Body of pancreas (tissue), 4 donors: ENCODE measurements at regions not wholly inside any gene's neighbourhood (a gene's known extent, or its start where the extent isn't known, plus 50 kb on each side); places are given as distances from the start of the nearest gene placed in this dataset.

Experiments
- ATAC-seq: fragments of 150-250 bp; one replicate; pipeline ENCODE4 v1.9.1; 2016
- DNase-seq, 4 donors: peaks; one replicate each; pipeline ENCODE4 v3.0.0-alpha.2; 2019
- H3K27ac ChIP-seq, 4 donors: fragments of 200-600 bp; sonication (generic); 1 replicate in 3 of 4; 2 replicates in 1 of 4; pipeline versions ENCODE4 v1.5.1 to v1.6.1; 2016 to 2019; ENCODE audit warnings: mild to moderate bottlenecking in 1 of 4, mixed read lengths in 1 of 4, moderate library complexity in 1 of 4
- H3K27me3 ChIP-seq, 2 donors: fragments of 200-600 bp; sonication (generic); one replicate each; pipeline ENCODE4 v1.6.0; 2016; ENCODE audit warnings: mild to moderate bottlenecking in 1 of 2
- H3K36me3 ChIP-seq, 2 donors: fragments of 200-600 bp; sonication (generic); replicated peaks in 1 of 2; 2 replicates each; pipeline ENCODE4 v1.5.1; 2016; ENCODE audit warnings: low read depth in 2 of 2; ENCODE audit not compliant: insufficient read depth in 1 of 2
- H3K4me1 ChIP-seq: fragments of 200-600 bp; sonication (generic); one replicate; pipeline ENCODE4 v1.6.0; 2016
- H3K4me3 ChIP-seq, 2 donors: fragments of 200-600 bp; sonication (generic); 1 replicate in 1 of 2; 2 replicates in 1 of 2; pipeline ENCODE4 v1.5.1; 2016 to 2019
- H3K9me3 ChIP-seq, 3 donors: fragments of 200-600 bp; sonication (generic); 1 replicate in 2 of 3; 2 replicates in 1 of 3; pipeline ENCODE4 v1.5.1; 2016
- POLR2A ChIP-seq, 3 donors: fragments of 450-650 bp; IDR thresholded peaks; one replicate each; pipeline ENCODE4 v1.6.1; 2016; ENCODE audit warnings: antibody characterized with exemption in 3 of 3, mild to moderate bottlenecking in 2 of 3
- WGBS, 2 donors: methylation state at CpG; one replicate each; pipeline ENCODE4 v1.1.5; 2017; 5-methylcytosine and 5-hydroxymethylcytosine counted together
- intact Hi-C: fragments of 100-400 bp; cut with DNase I; formaldehyde crosslinking; loops from one replicate; pipeline ENCODE4 v1.15.1; 2023
- microRNA counts, 2 donors: library from miRNA; unstranded; fragments of <30 nt; microRNA quantifications; one replicate each; lab custom pipeline; 2017
- microRNA-seq, 2 donors: library from miRNA; unstranded; fragments of <30 nt; microRNA quantifications; one replicate each; pipeline ENCODE4, GENCODE V29; 2016; ENCODE audit warnings: borderline number of aligned reads in 2 of 2, borderline replicate concordance in 2 of 2
- small RNA-seq: library from RNA; depleted of rRNA; stranded (forward); fragments of <200 nt; gene quantifications from one replicate; pipeline ENCODE3, GENCODE V24; 2016
- TF ChIP-seq, protein P1 (sequence below), 7 experiments: fragments of 450-650 bp in 4 of 7; fragments of 200-600 bp in 3 of 7; sonication (generic) in 3 of 7; IDR thresholded peaks; one replicate each; pipeline ENCODE4 v1.5.1; 2016 to 2019; ENCODE audit warnings: antibody characterized with exemption in 7 of 7

DNA sequence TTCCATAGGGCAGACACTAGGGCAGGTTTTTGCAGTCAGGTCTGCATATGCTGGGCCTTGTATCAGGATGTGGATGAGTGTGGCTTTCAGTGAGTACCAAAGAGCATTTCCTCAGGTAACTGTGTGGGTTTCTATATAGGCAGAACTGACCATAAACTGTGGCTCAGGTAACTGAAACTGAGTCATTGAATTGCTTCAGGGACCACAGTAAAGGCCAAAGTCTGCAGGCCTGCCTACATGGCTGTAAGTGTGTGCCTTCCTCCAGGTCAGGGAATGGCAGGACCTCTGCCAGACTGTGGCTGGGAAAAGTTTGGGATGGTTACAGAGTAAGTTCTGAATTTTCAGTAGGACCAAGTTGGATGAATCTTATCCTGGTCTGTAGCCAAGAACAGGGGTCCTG lies 85.6 kb downstream of the ZNF486 start:
- Histone ChIP-seq H3K4me1 (peaks cover 7% of the 10 kb centered on the region), H3K27ac (no peak overlapping the region), H3K4me3 (no peak overlapping the region), H3K27me3 (no peaks in the 10 kb centered on the region), H3K9me3 (no peaks in the 10 kb centered on the region), H3K36me3 (no peaks in the 10 kb centered on the region)
- intact Hi-C loops, result loop anchor here (10.0 kb wide), 1 partner anchor 112 kb away; no protein-coding TSS in a partner anchor
- DNase-seq (no peak), ATAC-seq (no peak)
- TF ChIP-seq, protein P1, sequence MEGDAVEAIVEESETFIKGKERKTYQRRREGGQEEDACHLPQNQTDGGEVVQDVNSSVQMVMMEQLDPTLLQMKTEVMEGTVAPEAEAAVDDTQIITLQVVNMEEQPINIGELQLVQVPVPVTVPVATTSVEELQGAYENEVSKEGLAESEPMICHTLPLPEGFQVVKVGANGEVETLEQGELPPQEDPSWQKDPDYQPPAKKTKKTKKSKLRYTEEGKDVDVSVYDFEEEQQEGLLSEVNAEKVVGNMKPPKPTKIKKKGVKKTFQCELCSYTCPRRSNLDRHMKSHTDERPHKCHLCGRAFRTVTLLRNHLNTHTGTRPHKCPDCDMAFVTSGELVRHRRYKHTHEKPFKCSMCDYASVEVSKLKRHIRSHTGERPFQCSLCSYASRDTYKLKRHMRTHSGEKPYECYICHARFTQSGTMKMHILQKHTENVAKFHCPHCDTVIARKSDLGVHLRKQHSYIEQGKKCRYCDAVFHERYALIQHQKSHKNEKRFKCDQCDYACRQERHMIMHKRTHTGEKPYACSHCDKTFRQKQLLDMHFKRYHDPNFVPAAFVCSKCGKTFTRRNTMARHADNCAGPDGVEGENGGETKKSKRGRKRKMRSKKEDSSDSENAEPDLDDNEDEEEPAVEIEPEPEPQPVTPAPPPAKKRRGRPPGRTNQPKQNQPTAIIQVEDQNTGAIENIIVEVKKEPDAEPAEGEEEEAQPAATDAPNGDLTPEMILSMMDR (IDR thresholded peaks at IDR 0.05), result no peak
- no peak for TF ChIP-seq POLR2A (IDR thresholded peaks at IDR 0.05)

DNA sequence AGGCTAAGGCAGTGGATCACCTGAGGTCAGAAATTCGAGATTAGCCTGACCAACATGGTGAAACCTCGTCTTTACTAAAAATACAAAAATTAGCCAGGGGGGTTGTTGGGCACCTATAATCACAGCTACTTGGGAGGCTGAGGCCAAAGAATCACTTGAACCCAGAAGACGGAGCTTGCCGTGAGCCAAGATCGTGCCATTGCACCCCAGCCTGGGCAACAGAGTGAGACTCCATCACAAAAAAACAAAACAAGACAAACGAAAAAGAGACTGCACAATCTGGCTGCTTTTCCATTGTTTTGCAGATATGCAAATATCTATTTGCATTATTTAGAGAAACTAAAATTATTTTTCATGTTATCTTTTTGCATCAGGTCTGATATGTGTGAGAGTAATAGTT lies 83.6 kb downstream of the ZNF486 start:
- no peak for TF ChIP-seq POLR2A (IDR thresholded peaks at IDR 0.05)
- TF ChIP-seq, protein P1 (IDR thresholded peaks at IDR 0.05), result no peak
- Histone ChIP-seq H3K27me3 (no peaks in the 10 kb centered on the region), H3K27ac (no peak overlapping the region), H3K4me3 (no peak overlapping the region), H3K4me1 (peaks cover 13% of the 10 kb centered on the region), H3K36me3 (no peaks in the 10 kb centered on the region), H3K9me3 (no peaks in the 10 kb centered on the region)
- intact Hi-C loops, result loop anchor here (10.0 kb wide), 1 partner anchor 114 kb away; no protein-coding TSS in a partner anchor
- ATAC-seq (no peak), DNase-seq (no peak)
- 73 to 74% methylated on average over 6 of the region's 6 CpGs for WGBS, 2 donors

DNA sequence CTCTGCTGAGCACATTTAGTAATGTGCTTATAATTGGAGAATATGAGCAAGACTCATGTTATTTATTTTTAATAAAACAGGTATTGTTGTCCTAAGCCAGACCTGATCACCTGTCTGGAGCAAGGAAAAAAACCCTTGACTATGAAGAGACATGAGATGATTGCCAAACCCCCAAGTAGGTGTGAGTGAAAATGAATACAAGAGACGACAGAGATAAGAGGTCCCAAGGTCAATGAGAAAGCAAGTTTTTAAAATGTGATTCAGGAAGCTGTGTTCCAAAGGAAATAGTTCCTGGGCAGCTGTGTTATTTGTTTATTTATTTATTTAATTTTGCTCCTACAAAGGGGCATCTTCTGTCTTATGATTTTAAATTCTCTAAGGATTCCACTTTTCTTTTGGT lies 83.1 kb downstream of the ZNF486 start:
- Histone ChIP-seq H3K36me3 (no peaks in the 10 kb centered on the region), H3K4me3 (no peak overlapping the region), H3K27me3 (no peaks in the 10 kb centered on the region), H3K27ac (no peak overlapping the region), H3K9me3 (no peaks in the 10 kb centered on the region), H3K4me1 (peaks cover 13% of the 10 kb centered on the region)
- ATAC-seq (no peak), DNase-seq (no peak)
- intact Hi-C loops, result loop anchor here (10.0 kb wide), 1 partner anchor 115 kb away; no protein-coding TSS in a partner anchor
- TF ChIP-seq POLR2A (IDR thresholded peaks at IDR 0.05), result no peak
- TF ChIP-seq, protein P1 (IDR thresholded peaks at IDR 0.05), result no peak
- 6 to 7% methylated on average over 1 of the region's 1 CpG for WGBS, 2 donors

MicroRNA genes in the stretch of these regions (microRNA counts, 767-probe panel; counts per million panel counts)
- microRNA hsa-miR-1270 (lab: Ali Mortazavi, UCI), result 0 to 736 counts per million in 2 donors

Small RNA genes in the stretch of these regions (microRNA-seq; reads per million reads assigned to microRNA genes)
- gene MIR1270, result 3.7 to 9.0 reads per million in 2 donors

Small RNA genes in the stretch of these regions (small RNA-seq; reads per million reads assigned to genes)
- 0.38 reads per million for gene MIR1270
